GM12878 (cell line): ENCODE measurements at regions not wholly inside any gene's neighbourhood (a gene's known extent, or its start where the extent isn't known, plus 50 kb on each side); places are given as distances from the start of the nearest gene placed in this dataset.

Source experiments
- ATAC-seq: fragments of 200-7000 bp; cut with Tn5 transposase; 3 replicates; pipeline ENCODE4 v1.9.1; 2020; ENCODE audit warnings: mild to moderate bottlenecking, moderate library complexity
- BruUV-seq: library from RNA; stranded (reverse); fragments of 400-500 nt; replicated peaks from 2 replicates; lab custom pipeline; 2021; lab: Mats Ljungman, UMichigan
- CTCF ChIA-PET: fragments of 300-600 bp; sonication (Branson Sonifier 250); formaldehyde crosslinking; extraction: SDS; loops from one replicate; lab custom pipeline; 2021; ENCODE audit warnings: inconsistent platforms; lab: Yijun Ruan, JAX
- POLR2A ChIA-PET: fragments of 350-600 bp; formaldehyde crosslinking; extraction: SDS; loops from one replicate; lab custom pipeline; 2021; ENCODE audit warnings: inconsistent platforms; lab: Charles Lee
- RAD21 ChIA-PET: fragments of 300-600 bp; sonication (Branson Sonifier 250); formaldehyde crosslinking; loops from one replicate; lab custom pipeline; 2023; ENCODE audit warnings: antibody characterized with exemption; ENCODE audit not compliant: unreplicated experiment; lab: Charles Lee
- SMC1A ChIA-PET: fragments of 300-600 bp; sonication (Branson Sonifier 250); formaldehyde crosslinking; loops from one replicate; lab custom pipeline; 2023; ENCODE audit not compliant: unreplicated experiment, uncharacterized antibody; lab: Charles Lee
- DNase-seq: peaks from one replicate; pipeline ENCODE4 v3.0.0-alpha.2; 2011; ENCODE audit warnings: low read depth, low spot score
- FAIRE-seq: peaks from 3 replicates; lab custom pipeline; 2011; peaks lifted over from hg19 to GRCh38; lab: Jason Lieb, UNC
- H2AFZ ChIP-seq: 2 replicates; pipeline ENCODE4 v1.6.0; 2011; ENCODE audit warnings: low read depth, low read length, control low read depth; ENCODE audit not compliant: control insufficient read depth
- H3K27ac ChIP-seq: 2 replicates; pipeline ENCODE4 v1.5.1; 2011; ENCODE audit warnings: control low read depth; ENCODE audit not compliant: control insufficient read depth, insufficient read depth
- H3K27me3 ChIP-seq, 2 experiments: replicated peaks in 1 of 2; 2 replicates each; pipeline versions ENCODE4 v1.6.0 to v1.6.1; 2011; ENCODE audit warnings: low read length in 1 of 2; ENCODE audit not compliant: control insufficient read depth in 2 of 2, insufficient read depth in 2 of 2
- H3K36me3 ChIP-seq, 2 experiments: 2 replicates each; pipeline ENCODE4 v1.5.1; 2011; ENCODE audit warnings: low read length in 1 of 2; ENCODE audit not compliant: control insufficient read depth in 2 of 2, insufficient read depth in 2 of 2
- H3K4me1 ChIP-seq: 2 replicates; pipeline ENCODE4 v1.6.1; 2011; ENCODE audit warnings: mild to moderate bottlenecking, low read length, moderate library complexity, mixed read lengths; ENCODE audit not compliant: control insufficient read depth, insufficient read depth
- H3K4me2 ChIP-seq: 2 replicates; pipeline ENCODE4 v1.6.0; 2011; ENCODE audit warnings: control low read depth; ENCODE audit not compliant: control insufficient read depth, insufficient read depth
- H3K4me3 ChIP-seq: fragments of 200-600 bp; sonication (generic); 2 replicates; pipeline ENCODE4 v1.5.1; 2016
- H3K79me2 ChIP-seq: 2 replicates; pipeline ENCODE4 v1.6.0; 2011; ENCODE audit warnings: low read length; ENCODE audit not compliant: control insufficient read depth, insufficient read depth
- H3K9ac ChIP-seq: 2 replicates; pipeline ENCODE4 v1.8.0; 2011; ENCODE audit warnings: low read length, control low read depth, mixed read lengths; ENCODE audit not compliant: control insufficient read depth, insufficient read depth
- H3K9me3 ChIP-seq: replicated peaks from 3 replicates; pipeline ENCODE4 v1.5.1; 2011; ENCODE audit warnings: mild to moderate bottlenecking, low read length; ENCODE audit not compliant: control insufficient read depth, insufficient read depth
- H4K20me1 ChIP-seq: 2 replicates; pipeline ENCODE4 v1.6.0; 2011; ENCODE audit not compliant: control insufficient read depth, insufficient read depth
- ATF7 ChIP-seq: fragments of 450-650 bp; IDR thresholded peaks from 2 replicates; pipeline ENCODE4 v1.6.1; 2016; ENCODE audit warnings: low read depth, mild to moderate bottlenecking
- BRCA1 ChIP-seq: IDR thresholded peaks from 2 replicates; pipeline ENCODE4 v1.6.1; 2011; ENCODE audit warnings: low read depth, low read length, improper control_type of control experiment
- CBX5 ChIP-seq: sonication (generic); IDR thresholded peaks from 2 replicates; pipeline ENCODE4 v1.6.1; 2016; ENCODE audit warnings: low read depth, moderate library complexity, mild to moderate bottlenecking, inconsistent platforms
- CHD1 ChIP-seq: IDR thresholded peaks from 2 replicates; pipeline ENCODE4 v1.6.1; 2012; ENCODE audit warnings: low read depth, low read length, improper control_type of control experiment
- FOXM1 ChIP-seq: IDR thresholded peaks from 2 replicates; pipeline ENCODE4 v1.6.1; 2012; ENCODE audit warnings: low read depth, mild to moderate bottlenecking, inconsistent platforms, low read length, moderate library complexity
- IKZF2 ChIP-seq, 2 experiments: fragments of 450-650 bp; IDR thresholded peaks; 2 replicates each; pipeline ENCODE4 v1.6.1; 2017; ENCODE audit warnings: mild to moderate bottlenecking in 2 of 2, moderate library complexity in 2 of 2
- MXI1 ChIP-seq: fragments of 150-350 bp; IDR thresholded peaks from 2 replicates; pipeline ENCODE4 v1.6.1; 2011; ENCODE audit warnings: low read depth, mild to moderate bottlenecking, inconsistent platforms, low read length, improper control_type of control experiment
- NR2F1 ChIP-seq: fragments of 450-650 bp; conservative IDR thresholded peaks from 2 replicates; pipeline ENCODE4 v1.6.1; 2017; ENCODE audit warnings: mild to moderate bottlenecking
- NRF1 ChIP-seq: conservative IDR thresholded peaks from 2 replicates; pipeline ENCODE4 v1.6.1; 2011; ENCODE audit warnings: mild to moderate bottlenecking, low read depth, low read length, improper control_type of control experiment
- PML ChIP-seq: IDR thresholded peaks from 2 replicates; pipeline ENCODE4 v1.6.1; 2012; ENCODE audit warnings: low read length, inconsistent platforms
- POU2F2 ChIP-seq: IDR thresholded peaks from 3 replicates; pipeline ENCODE4 v1.6.1; 2011; ENCODE audit warnings: low read depth, mild to moderate bottlenecking, low read length, borderline replicate concordance
- RBBP5 ChIP-seq: fragments of 200-600 bp; sonication (generic); conservative IDR thresholded peaks from 2 replicates; pipeline ENCODE4 v1.6.1; 2016
- RCOR1 ChIP-seq: conservative IDR thresholded peaks from 2 replicates; pipeline ENCODE4 v1.6.1; 2012; ENCODE audit warnings: low read depth, low read length, improper control_type of control experiment
- SIX5 ChIP-seq: IDR thresholded peaks from 2 replicates; pipeline ENCODE4 v1.6.1; 2011; ENCODE audit warnings: mild to moderate bottlenecking, low read depth, low read length, moderate library complexity; ENCODE audit not compliant: severe bottlenecking
- SREBF2 ChIP-seq: IDR thresholded peaks from 2 replicates; pipeline ENCODE4 v1.6.1; 2012; ENCODE audit warnings: mild to moderate bottlenecking, low read length
- SUPT20H ChIP-seq: IDR thresholded peaks from 2 replicates; pipeline ENCODE4 v1.6.1; 2011; ENCODE audit warnings: low read depth, mild to moderate bottlenecking, low read length, moderate library complexity, borderline replicate concordance; ENCODE audit not compliant: control insufficient read depth
- ZNF217 ChIP-seq: fragments of 450-650 bp; IDR thresholded peaks from 2 replicates; pipeline ENCODE4 v1.6.1; 2017; ENCODE audit warnings: antibody characterized with exemption, mild to moderate bottlenecking
- ZSCAN29 ChIP-seq: fragments of 450-650 bp; IDR thresholded peaks from 2 replicates; pipeline ENCODE4 v1.6.1; 2017; ENCODE audit warnings: mild to moderate bottlenecking, moderate library complexity
- WGBS: methylation state at CpG from one replicate; pipeline ENCODE4 v1.1.6; 2016; ENCODE audit warnings: low lambda C conversion rate; ENCODE audit not compliant: insufficient replicate concordance, insufficient coverage; ENCODE audit errors: missing lambda C conversion rate; 5-methylcytosine and 5-hydroxymethylcytosine counted together
- in situ Hi-C: fragments of 300-500 bp; cut with MboI; formaldehyde crosslinking; loops from 9 replicates; pipeline ENCODE4 v1.14.3; 2018; ENCODE audit warnings: mixed read lengths
- intact Hi-C: fragments of 100-400 bp; cut with micrococcal nuclease; formaldehyde crosslinking; loops from one replicate; pipeline ENCODE4 v1.14.2; 2022; ENCODE audit not compliant: unreplicated experiment
- TF ChIP-seq, protein P1 (sequence below): IDR thresholded peaks from 2 replicates; pipeline ENCODE4 v1.6.1; 2012; ENCODE audit warnings: low read depth, low read length, improper control_type of control experiment

DNA sequence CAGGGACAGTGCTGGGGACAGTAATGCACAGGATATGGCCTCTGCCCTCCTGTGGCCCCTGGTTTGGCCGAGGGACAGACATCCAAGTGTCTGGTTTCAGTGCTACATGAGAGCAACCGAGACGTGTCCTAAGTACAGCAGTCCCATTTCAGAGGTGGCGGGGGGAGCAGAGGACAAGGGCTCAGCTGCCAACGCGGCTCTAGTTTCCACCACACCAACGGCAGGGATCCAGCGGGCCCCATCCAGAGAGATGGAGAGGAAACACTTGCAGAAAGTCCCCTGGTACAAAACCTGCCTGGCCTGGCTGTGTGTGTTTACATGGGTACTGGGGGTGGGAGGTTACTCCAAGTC lies 125.8 kb upstream of the SMURF2 start:
- intact Hi-C loops, result no loop called here
- Histone ChIP-seq H2AFZ (no peak overlapping the region), H3K9me3 (no peaks in the 10 kb centered on the region), H3K9ac (no peak overlapping the region), H4K20me1 (no peaks in the 10 kb centered on the region), H3K79me2 (no peaks in the 10 kb centered on the region), H3K4me2 (no peak overlapping the region), H3K27ac (no peak overlapping the region), H3K36me3 (no peaks in the 10 kb centered on the region; a peak in 1 of 4 replicates), H3K4me3 (no peak overlapping the region), H3K4me1 (no peaks in the 10 kb centered on the region), H3K27me3 (no peaks in the 10 kb centered on the region)
- ChIA-PET SMC1A (no interaction called here), POLR2A (no interaction called here), RAD21 (interaction anchor here (1.0 kb wide), 1 partner anchor 10 kb away, joined by 3 read pairs; no protein-coding TSS in a partner anchor), CTCF (interaction anchor here (1.0 kb wide), 1 partner anchor 10 kb away, joined by 3 read pairs; no protein-coding TSS in a partner anchor)
- in situ Hi-C loops, result no loop called here
- ATAC-seq, result no peak
- no peak for DNase-seq
- TF ChIP-seq CHD1, result no peak
- no peak for TF ChIP-seq MXI1
- no peak for TF ChIP-seq ZSCAN29
- TF ChIP-seq POU2F2, result no peak
- TF ChIP-seq SREBF2, result no peak
- no peak for TF ChIP-seq PML
- TF ChIP-seq RBBP5, result no peak
- TF ChIP-seq ZNF217, result no peak
- TF ChIP-seq RCOR1, result no peak
- no peak for TF ChIP-seq CBX5
- FAIRE-seq, result no peak
- no TSS peak for BruUV-seq
- WGBS, result 98% methylated on average over 8 of the region's 8 CpGs

DNA sequence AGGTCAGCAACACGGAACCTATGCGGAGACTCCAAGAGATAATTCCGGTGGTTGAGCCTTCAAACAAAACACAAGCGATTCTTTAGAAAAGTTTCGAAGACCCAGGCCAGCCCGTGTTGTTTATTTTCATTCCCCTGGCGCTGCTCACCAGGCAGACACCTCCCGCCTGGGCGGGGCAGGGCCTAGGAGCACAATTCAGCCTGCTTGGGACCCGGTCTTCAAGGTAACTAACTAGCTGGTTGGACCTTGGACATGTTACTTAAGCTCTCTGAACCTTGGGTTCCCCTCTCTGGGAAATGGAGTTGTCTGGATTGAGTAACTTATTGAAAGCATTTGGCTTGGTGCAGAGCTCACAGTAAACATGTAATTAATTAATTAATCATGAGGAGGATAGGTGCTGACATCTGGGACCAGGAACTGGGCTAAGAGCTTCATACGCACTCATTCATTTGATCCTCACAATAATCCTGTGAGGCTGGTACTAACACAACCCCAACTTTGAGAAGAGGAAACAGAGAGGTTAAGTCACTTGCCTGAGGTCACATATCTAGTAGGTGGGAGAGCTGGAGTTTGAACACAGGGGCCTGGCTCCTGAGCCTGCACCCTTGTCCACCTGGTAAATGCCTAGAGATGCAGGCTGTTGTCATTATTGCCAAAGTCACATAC lies 125.3 kb upstream of the SMURF2 start:
- POLR2A ChIA-PET, result no interaction called here
- no TSS peak for BruUV-seq
- TF ChIP-seq NR2F1 (no peak), FOXM1 (no peak), SUPT20H (no peak), SIX5 (no peak), NRF1 (no peak), BRCA1 (no peak), RCOR1 (no peak), ATF7 (no peak), IKZF2 (IDR thresholded peaks at IDR 0.05) (no peak)
- TF ChIP-seq, protein P1, sequence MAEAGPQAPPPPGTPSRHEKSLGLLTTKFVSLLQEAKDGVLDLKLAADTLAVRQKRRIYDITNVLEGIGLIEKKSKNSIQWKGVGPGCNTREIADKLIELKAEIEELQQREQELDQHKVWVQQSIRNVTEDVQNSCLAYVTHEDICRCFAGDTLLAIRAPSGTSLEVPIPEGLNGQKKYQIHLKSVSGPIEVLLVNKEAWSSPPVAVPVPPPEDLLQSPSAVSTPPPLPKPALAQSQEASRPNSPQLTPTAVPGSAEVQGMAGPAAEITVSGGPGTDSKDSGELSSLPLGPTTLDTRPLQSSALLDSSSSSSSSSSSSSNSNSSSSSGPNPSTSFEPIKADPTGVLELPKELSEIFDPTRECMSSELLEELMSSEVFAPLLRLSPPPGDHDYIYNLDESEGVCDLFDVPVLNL, result no peak

More for the DNA sequence above, 125.3 kb upstream of the SMURF2 start:
- Histone ChIP-seq H3K27me3 (no peaks in the 10 kb centered on the region), H3K27ac (no peak overlapping the region), H3K9me3 (no peaks in the 10 kb centered on the region), H3K36me3 (no peaks in the 10 kb centered on the region; a peak in 1 of 4 replicates), H4K20me1 (no peaks in the 10 kb centered on the region), H3K4me3 (no peak overlapping the region), H3K79me2 (no peaks in the 10 kb centered on the region), H3K4me2 (no peak overlapping the region), H3K4me1 (no peaks in the 10 kb centered on the region), H2AFZ (no peak overlapping the region), H3K9ac (no peak overlapping the region)
- WGBS, result 90% methylated on average over 11 of the region's 11 CpGs
- FAIRE-seq (no peak), DNase-seq (no peak), ATAC-seq (no peak)
- in situ Hi-C loops (no loop called here), intact Hi-C loops (no loop called here)
- ChIA-PET RAD21 (interaction anchor here (1.0 kb wide), 1 partner anchor 10 kb away, joined by 3 read pairs; no protein-coding TSS in a partner anchor), SMC1A (interaction anchor here (1.1 kb wide), 1 partner anchor 10 kb away, joined by 3 read pairs; no protein-coding TSS in a partner anchor), CTCF (interaction anchor here (1.0 kb wide), 1 partner anchor 10 kb away, joined by 3 read pairs; no protein-coding TSS in a partner anchor)
